ENCODE measurements at regions not wholly inside any gene's neighbourhood (a gene's known extent, or its start where the extent isn't known, plus 50 kb on each side); places are given as distances from the start of the nearest gene placed in this dataset.

DNA sequence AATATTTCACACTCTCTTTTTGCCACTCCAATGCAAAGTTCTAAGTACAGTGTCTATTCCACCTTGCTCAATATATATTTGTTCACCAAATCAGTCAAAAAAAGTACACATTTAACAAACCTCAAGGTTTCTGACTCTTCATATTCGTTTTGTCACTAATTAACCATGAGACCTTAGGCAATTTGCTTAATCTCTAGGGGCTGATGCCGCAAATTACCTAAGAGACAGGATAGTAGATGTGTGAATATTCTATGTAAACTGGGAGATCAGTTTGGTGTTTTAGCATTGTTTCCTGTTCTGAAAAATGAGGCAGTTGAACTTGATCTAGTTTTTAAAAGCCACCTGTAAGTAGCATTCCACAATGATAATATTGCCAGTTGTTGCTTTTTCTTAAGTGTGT is 182.5 kb upstream of the KCNH8 start:
- TF ChIP-seq GATA2 (IDR thresholded peaks at IDR 0.05; ENCODE audit: low read depth, low read length) (no peak), GATA3 (IDR thresholded peaks at IDR 0.05; ENCODE audit: low read depth, low read length) (no peak)

Measured in SH-SY5Y (cell line).